ENCODE measurements at regions not wholly inside any gene's neighbourhood (a gene's known extent, or its start where the extent isn't known, plus 50 kb on each side); places are given as distances from the start of the nearest gene placed in this dataset.
"Not testable (repeated sequence)": the region's sequence is repeated elsewhere in the genome, so short reads cannot be mapped to it uniquely, and the experiment has no call there.

DNA sequence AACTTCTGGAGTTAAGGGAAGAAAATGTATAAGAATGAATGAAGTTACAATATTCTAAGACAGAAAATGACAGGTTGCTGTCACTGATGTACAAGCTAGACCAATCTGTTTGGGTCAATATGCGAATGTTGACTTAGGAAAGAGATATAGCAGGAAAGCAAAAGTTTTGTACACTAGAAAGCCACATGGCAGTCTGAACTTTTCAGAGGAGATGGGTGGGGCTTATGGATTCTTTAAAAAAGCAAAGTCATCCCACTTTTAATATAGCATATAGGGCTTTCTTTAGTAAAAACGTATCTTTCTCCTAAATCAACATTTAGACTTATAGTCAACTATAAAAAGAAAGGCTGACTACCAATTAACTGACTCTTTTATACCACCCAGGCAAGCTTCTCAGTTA lies 381.2 kb downstream of the PTPRC start:
- no peak for DNase-seq (ENCODE audit: low spot score)
- intact Hi-C loops (cut with DNase I), result no loop called here

DNA sequence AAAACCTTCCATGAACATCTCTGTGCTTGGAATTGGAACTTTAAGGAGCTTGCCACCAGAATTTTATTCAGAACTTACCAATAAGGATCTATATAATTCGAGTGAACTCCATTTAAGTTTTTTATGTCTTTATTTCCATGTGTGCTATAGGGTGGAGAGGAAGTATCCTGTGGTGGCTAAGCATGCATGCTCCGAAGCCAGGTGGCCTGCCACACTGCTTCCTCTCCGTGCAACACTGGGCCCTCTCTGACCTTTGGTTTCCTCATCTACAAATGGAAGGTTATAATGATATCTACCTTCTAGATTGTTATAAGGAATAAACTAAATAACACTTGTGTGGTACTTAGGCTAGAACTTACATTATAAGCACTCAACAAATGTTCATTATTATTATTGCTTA lies 382.1 kb downstream of the PTPRC start:
- intact Hi-C loops (cut with DNase I), result no loop called here
- no peak for DNase-seq (ENCODE audit: low spot score)

DNA sequence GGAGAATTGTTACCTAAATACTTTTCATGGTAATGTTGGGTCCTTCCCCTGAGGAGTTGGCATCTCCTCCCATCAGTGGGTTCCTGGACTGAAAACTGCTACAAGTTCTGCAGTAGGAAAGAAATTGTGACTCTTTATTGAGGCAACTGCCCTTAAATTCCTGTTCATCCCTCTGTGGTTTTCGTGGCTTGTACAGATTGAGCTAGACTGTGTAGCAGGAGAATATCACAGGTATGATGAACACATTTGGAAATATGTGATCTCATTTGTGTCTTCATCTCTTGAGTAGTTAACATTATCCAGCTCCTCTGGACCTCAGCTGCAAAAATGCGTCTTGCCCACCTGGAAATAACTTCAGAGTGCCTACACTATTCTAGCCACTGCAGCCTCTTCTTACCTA lies 390.6 kb downstream of the PTPRC start:
- intact Hi-C loops (cut with DNase I), result no loop called here
- no peak for DNase-seq (ENCODE audit: low spot score)

DNA sequence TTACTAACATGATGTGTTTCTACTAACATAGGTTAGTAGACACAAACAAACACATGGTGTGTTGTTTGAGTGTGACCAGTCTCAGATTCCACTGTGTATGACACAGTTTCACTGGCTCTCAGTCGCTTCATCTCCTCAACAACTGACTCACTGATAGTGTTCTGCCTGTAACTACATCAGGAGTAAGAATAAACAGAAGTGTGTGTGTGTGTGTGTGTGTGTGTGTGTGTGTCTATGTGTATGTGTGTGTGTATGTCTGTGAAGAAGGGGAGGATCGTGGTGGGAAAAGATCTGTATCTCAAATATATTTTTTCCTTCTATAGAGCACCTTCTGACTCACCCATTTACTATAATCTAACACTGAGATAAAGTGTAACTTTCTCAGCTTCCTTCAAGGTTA lies 391.0 kb downstream of the PTPRC start:
- DNase-seq (ENCODE audit: low spot score), result no peak

DNA sequence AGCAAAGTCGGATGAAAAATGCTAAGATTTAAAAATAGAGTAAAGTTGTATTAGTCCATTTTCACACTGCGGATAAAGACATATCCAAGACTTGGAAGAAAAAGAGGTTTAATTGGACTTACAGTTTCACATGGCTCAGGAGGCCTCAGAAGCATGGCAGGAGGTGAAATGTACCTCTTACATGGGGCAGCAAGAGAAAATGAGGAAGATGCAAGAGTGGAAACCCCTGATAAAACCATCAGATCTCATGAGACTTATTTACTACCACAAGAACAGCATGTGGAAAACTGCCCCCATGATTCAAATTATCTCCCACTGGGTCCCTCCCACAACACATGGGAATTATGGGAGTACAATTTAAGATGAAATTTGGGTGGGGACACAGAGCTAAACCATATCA lies 391.7 kb downstream of the PTPRC start:
- DNase-seq (ENCODE audit: low spot score); intact Hi-C loops (cut with DNase I): not testable (repeated sequence)

More for the DNA sequence above, 391.0 kb downstream of the PTPRC start:
- intact Hi-C loops (cut with DNase I), result no loop called here

DNA sequence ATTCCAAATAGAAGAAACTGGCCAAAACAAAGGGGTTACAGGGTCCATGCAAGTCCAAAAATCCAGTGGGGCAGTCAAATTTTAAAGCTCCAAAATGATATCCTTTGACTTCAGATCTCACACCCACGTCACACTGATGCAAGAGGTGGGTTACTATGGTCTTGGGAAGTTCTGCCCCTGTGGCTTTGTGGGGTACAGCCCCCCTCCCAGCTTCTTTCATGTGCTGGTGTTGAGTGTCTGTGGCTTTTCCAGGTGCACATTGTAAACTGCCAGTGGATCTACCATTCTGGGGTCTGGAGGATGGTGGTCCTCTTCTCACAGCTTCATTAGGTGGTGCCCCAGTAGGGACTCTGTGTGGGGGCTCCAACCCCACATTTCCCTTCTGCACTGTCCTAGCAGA lies 392.3 kb downstream of the PTPRC start:
- intact Hi-C loops (cut with DNase I), result not testable (repeated sequence)

DNA sequence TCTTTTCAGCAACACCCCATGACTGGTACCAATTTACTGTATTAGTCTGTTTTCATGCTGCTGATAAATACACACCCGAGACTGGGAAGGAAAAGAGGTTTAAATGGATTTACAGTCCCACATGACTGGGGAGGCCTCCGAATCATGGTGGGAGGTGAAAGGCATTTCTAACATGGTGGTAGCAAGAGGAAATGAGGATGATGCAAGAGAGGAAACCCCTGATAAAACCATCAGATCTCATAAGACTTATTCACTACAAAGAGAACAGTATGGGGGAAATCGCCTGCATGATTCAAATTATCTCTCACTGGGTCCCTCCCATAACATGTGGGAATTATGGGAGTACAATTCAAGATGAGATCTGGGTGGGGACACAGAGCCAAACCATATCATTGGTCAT lies 393.6 kb downstream of the PTPRC start:
- DNase-seq (ENCODE audit: low spot score); intact Hi-C loops (cut with DNase I): not testable (repeated sequence)

More for the DNA sequence above, 392.3 kb downstream of the PTPRC start:
- DNase-seq (ENCODE audit: low spot score), result not testable (repeated sequence)

DNA sequence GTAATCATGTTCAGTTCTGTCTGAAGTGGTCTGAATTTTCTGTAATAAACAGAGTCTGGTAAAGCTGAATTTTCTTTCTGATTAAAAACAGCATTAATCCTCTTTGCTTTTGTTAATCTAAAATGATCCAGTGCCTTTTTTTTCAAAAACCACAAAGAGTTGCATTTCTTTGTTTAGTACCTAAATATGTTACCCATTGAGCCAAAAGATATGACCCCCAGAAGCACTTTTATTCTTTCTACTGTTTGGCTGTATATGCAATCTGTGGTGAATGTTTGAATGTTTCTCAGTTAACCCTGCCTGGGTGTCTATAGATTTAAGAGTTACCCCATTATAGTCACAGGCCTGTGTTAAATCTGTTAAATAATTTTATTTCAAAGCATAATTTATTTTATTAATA lies 394.8 kb downstream of the PTPRC start:
- intact Hi-C loops (cut with DNase I), result no loop called here
- DNase-seq (ENCODE audit: low spot score), result no peak

DNA sequence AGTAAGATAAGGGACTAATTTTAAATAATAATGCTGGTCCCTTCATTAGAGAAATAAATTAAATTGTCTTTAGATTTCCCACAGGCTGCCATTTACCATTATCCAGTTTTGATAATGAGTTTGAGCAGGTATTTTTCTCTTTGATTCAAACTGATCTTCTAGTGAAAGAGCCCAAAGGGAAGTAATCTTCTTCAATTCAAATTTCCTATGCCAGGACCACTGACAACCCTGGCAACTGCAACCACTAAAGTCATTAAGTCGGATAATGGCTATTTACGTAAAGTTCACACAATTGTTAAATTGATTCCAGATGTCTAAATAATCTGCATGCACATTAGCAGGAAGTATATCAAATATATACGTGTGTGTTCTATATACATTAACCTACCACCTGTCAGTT lies 399.3 kb downstream of the PTPRC start:
- no peak for DNase-seq (ENCODE audit: low spot score)
- intact Hi-C loops (cut with DNase I), result no loop called here

DNA sequence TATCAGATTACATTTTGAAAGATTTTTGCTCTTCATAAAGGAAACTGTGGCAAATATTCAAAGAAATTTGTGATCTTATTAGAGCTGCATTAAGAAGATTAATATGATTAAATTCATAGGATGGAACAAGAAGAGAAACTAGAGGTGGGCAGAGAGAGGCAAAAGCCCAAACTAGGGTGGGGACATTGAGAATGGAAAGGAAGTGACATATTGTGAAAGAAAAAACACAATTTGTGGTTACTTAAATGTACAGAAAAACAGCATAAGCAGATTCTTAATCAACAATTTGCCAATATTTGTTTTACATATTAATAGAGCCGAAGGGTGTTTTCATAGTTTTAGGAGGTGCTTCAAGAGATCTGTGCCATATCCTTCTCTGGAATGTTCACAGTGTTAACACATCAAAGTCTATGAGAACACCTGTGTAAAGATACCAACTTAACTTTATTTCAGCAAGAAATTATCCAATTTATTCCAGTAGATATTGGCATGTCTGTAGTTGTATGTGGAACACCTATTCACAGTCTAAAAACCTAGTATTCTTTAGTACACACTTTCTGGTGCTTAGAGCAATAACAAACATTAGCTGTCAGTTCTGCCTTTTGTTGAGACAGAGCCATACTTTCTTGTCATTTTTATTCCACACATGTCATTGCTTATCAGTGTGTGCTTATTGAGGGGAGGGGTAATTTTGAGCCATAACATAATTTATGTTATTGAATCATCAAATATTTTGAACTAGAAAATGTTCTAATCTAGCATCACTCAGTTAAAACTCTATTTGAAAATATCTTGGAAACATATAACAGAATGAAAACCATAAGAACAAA lies 401.5 kb downstream of the PTPRC start:
- intact Hi-C loops (cut with DNase I), result no loop called here
- no peak for DNase-seq (ENCODE audit: low spot score)

DNA sequence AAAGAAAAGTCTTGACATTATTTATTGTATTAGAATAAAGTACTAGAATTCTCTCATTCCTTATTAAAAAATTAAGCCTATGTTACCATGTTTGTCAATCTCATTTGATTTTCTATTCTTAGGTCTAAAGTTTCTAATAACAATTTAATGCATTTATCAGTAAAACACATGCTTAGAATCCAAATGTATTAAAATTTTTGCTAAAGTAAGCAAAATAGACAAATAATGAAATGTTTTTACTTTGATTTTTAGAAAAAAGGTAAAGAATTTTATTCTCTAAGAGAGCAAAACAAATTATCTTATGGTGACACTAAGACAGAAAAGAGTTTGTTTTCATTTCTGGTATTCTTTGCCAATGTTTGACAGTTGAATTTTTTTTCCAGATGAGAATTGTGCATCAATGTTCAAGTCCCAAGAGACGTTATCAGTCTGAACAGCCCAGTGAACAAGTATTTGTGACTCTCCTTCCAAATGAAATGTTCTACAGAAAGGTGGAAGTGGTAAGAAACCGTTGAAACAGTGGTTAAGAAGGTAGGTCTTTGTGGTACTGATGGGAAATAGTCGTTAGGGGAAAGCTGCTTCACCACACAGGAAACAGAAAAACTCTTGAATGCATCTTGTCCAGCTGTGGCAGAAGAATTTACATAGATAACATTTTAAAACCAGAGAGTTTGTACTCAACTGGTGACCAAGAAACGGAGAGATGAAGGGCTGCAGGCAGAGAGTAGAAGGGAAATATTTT lies 402.5 kb downstream of the PTPRC start:
- intact Hi-C loops (cut with DNase I), result no loop called here
- no peak for DNase-seq (ENCODE audit: low spot score)

DNA sequence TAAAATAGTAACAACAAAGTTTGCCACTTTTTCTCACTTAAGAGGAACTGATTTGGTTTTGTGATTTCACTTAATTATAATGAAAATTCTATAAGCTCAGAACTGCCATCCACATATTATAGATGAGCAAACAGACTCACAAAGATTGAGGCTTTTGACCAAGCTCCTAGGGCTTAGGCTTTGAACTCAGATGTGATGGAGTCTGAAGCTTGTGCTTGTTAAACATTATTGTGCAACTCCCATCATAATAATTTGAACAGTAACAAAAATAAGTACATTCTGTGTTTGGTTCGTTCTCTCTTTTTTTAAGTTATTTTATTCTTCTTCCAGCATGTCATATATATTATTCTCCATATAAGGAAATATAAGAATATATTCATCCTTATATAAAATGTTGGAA lies 403.4 kb downstream of the PTPRC start:
- DNase-seq (ENCODE audit: low spot score), result no peak
- intact Hi-C loops (cut with DNase I), result no loop called here

DNA sequence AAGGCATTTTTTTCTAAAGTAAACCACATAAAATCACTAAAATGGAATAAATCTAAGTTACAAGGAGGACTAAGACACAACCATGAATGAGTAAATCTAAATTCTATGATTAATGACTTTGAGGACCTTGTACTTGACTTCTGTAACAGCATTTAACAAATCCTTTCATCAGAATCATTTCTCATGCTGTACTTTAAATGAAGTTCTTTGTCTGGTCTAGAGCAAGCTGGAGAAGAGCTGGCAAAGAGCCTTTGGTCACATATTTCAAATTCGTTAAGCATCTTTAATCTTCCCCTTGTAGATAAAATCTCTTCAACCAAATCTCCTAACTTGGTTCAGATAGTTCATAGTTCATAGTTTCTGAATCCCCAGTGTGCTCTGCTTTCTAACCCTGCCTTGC lies 405.4 kb downstream of the PTPRC start:
- intact Hi-C loops (cut with DNase I), result no loop called here
- DNase-seq (ENCODE audit: low spot score), result no peak

DNA sequence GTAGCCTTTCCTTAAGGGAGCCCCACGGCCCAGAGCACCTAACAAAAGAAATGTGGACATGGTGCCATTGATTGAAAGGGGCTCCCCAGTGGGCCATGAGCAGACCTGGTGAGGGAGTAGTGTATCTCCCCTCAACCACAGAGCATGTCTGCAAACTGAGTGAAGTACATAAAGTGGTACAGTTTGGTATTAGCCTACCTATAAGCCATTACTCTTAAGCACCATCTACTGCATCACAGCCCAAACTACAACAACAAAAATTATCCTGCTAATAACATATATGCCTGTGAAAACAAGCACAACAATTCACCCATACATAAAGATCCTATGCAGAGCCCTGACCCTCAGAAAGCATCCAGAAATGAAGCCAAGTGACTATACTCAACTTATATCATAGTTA lies 407.8 kb downstream of the PTPRC start:
- no peak for DNase-seq (ENCODE audit: low spot score)
- intact Hi-C loops (cut with DNase I), result no loop called here

DNA sequence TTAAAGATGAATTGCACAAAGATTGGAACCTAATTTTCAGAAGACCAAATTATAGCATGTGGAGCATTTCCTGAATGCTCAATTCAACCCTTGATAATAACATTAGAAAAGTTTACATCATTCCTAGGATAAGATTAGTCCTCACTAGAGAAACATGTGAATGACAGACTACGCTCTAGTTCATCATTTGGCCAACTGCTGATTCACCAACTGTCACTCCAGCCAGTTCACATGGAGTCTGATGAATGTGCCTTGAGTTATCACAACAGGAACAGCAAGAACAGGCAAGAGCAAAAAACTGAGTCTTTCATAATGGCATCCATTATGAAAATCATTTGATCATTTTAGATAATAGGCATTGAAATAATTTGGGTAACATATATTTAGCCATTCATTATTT lies 415.9 kb downstream of the PTPRC start:
- intact Hi-C loops (cut with DNase I), result no loop called here
- DNase-seq (ENCODE audit: low spot score), result no peak

DNA sequence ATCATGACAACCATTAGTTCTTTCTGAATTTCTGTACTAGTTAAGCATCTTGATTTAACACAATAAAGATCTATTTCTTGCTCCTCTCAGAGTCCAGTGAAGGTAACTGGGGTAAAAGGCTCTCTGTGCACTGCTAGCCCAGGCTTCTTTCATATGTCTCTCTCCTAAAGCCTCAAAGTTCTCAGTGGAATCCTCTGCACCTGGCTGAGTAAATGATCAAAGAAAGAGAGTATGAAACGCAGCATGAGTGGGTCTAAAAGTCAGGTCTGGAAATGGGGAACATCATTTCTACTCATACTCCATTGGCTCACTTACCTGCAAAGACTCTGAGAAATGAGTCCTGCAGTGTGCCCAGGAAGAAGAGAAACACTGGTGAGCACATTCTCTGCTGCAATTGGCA lies 418.5 kb downstream of the PTPRC start:
- intact Hi-C loops (cut with DNase I), result no loop called here
- DNase-seq (ENCODE audit: low spot score), result no peak

DNA sequence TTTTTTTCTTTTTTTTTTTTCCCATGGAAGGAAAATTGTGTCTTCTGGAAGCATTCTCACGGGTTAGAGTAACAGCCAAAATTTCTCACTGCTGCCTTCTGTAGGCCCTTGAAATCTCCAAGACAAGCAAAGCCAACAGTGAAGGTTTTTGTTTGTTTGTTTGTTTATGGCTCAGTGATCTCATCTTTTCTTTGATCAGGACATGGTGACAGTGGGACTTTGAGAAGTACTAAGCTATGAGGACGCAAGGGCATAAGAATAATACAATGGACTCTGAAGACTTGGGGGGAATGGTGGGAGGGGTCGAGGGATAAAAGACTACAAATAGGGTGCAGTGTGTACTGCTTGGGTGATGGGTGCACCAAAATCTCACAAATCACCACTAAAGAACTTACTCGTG lies 419.4 kb downstream of the PTPRC start:
- DNase-seq (ENCODE audit: low spot score), result no peak
- intact Hi-C loops (cut with DNase I), result no loop called here

DNA sequence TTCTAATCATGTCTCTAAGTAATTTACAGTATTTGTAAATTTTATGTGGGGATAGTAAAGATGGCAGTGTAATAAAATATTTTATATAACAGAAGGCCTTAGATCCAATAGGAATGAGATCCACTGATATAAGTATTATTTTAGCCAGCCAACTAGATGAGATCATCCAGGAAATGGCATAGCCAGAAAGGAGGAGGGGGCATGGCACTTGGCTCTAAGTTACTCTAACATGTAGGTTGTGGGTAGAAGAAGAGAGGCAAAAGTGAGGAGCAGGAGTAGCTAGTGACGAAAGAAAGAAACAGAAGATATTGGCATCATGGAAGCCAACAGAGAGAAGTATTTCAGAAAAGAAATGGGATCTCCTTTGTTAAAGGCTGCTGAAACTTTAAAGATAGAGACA lies 426.1 kb downstream of the PTPRC start:
- DNase-seq (ENCODE audit: low spot score), result no peak
- intact Hi-C loops (cut with DNase I), result no loop called here

DNA sequence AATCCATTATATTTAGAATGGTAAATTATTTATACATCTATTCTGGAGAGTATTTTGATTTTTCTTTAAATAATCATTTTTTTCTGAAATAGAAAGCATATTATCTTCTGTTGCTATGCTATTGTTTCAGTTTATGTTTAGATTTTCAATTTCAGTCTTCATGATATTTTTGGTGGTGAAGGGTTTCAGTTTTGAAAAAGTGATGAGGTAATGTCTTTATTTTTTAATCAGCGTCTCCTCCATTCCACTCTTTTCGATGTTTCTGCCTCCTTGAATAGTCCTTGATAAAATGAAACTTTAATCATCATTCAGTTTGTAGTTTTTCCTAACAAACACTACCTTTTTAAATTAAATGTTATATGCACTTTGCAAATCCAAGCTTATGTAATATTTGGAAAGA lies 428.6 kb downstream of the PTPRC start:
- DNase-seq (ENCODE audit: low spot score), result no peak
- intact Hi-C loops (cut with DNase I), result no loop called here

DNA sequence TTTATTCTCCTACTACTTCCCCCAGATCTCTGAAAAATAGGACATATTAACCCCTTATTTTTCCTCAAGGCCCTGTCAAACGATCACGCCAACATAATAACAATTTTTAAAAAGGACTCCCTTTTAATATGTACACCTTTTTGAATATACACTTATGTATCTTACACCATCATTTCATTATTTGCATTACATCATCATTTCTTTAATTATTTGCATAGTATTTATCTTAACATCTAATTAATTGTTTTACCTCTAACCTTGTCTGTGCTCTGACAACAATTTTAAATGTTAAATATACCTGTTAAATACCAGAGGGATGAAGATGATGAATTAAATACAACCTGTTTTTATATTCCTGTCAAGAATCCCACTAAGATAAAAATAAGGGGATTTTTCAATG lies 432.2 kb downstream of the PTPRC start:
- DNase-seq (ENCODE audit: low spot score), result no peak
- intact Hi-C loops (cut with DNase I), result no loop called here

DNA sequence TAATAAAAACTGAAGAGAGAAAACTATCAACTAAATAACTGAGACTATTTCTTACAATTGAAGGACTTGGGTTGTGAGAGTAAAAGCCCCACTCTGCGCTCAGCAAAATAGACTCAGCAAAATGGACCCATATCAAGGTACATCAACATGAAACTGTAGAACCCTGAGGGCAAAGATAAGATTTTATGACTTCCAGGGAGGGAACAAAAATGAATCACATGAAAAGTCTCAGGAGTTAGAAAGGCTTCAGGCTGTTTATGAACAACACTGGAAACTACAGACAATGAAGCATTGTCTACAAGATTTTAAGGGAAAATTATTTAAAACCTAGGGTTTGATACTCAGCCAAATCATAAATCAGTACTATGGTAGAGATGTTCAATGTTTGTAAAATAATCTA lies 434.3 kb downstream of the PTPRC start:
- intact Hi-C loops (cut with DNase I), result no loop called here
- no peak for DNase-seq (ENCODE audit: low spot score)

Measured in posterior vena cava (tissue), 2 donors.